H1 (cell line): ENCODE measurements at regions not wholly inside any gene's neighbourhood (a gene's known extent, or its start where the extent isn't known, plus 50 kb on each side); places are given as distances from the start of the nearest gene placed in this dataset.

Experiments
- CEBPB ChIP-seq: IDR thresholded peaks from 2 replicates; pipeline ENCODE4 v1.6.1; 2012; ENCODE audit warnings: low read depth, low read length
- EZH2 ChIP-seq: fragments of 200-600 bp; sonication (generic); IDR thresholded peaks from 2 replicates; pipeline ENCODE4 v1.7.1; 2012; ENCODE audit warnings: low read depth, mild to moderate bottlenecking, moderate library complexity, low read length, inconsistent platforms; ENCODE audit not compliant: severe bottlenecking
- GTF2F1 ChIP-seq: IDR thresholded peaks from 2 replicates; pipeline ENCODE4 v1.6.1; 2012; ENCODE audit warnings: low read depth, low read length, improper control_type of control experiment, borderline replicate concordance
- POLR2A ChIP-seq, 2 experiments: IDR thresholded peaks; 1 replicate in 1 of 2; 2 replicates in 1 of 2; pipeline ENCODE4 v1.6.1; 2011; ENCODE audit warnings: low read depth in 2 of 2, low read length in 2 of 2, mild to moderate bottlenecking in 2 of 2; ENCODE audit errors: control extremely low read depth in 1 of 2
- POLR2AphosphoS5 ChIP-seq: IDR thresholded peaks from 2 replicates; pipeline ENCODE4 v1.6.1; 2011; ENCODE audit warnings: low read depth, low read length
- RXRA ChIP-seq: IDR thresholded peaks from 2 replicates; pipeline ENCODE4 v1.6.1; 2011; ENCODE audit warnings: low read depth, mild to moderate bottlenecking, low read length, moderate library complexity; ENCODE audit not compliant: insufficient read depth
- SRF ChIP-seq: IDR thresholded peaks from 2 replicates; pipeline ENCODE4 v1.6.1; 2011; ENCODE audit warnings: mild to moderate bottlenecking, low read depth, low read length, moderate library complexity
- YY1 ChIP-seq: IDR thresholded peaks from 2 replicates; pipeline ENCODE4 v1.6.1; 2011; ENCODE audit warnings: low read depth, mild to moderate bottlenecking, low read length
- TF ChIP-seq, protein P1 (sequence below), 3 experiments: IDR thresholded peaks; 1 replicate in 2 of 3; 2 replicates in 1 of 3; pipeline versions ENCODE4 v1.5.1 to v1.6.1; 2011; ENCODE audit warnings: low read length in 3 of 3, mild to moderate bottlenecking in 3 of 3, inconsistent platforms in 2 of 3, low read depth in 1 of 3, moderate library complexity in 1 of 3; ENCODE audit not compliant: insufficient read depth in 1 of 3; ENCODE audit errors: control extremely low read depth in 1 of 3
- TF ChIP-seq, protein P2 (sequence below): IDR thresholded peaks from 2 replicates; pipeline ENCODE4 v1.6.1; 2012; ENCODE audit warnings: inconsistent platforms
- TF ChIP-seq, protein P3 (sequence below): IDR thresholded peaks from 2 replicates; pipeline ENCODE4 v1.6.1; 2012; ENCODE audit warnings: inconsistent platforms

DNA sequence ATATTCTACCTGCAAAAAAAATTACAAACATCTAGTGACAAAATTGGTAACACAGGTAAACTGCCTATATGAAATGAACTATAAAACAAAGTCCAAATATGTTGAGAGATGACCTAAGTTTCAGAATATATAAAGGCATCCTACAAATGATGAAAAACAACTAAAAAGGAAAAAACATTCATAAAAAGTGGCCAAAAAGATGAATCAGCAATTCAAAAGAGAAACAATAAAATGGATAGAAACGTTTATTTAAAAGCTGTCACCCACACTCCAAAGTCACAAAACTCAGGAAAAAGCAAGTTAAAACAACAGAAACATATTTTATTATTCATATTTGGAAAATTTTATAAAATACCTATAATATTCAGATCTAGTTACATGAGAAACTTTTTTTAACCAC lies 106.5 kb upstream of the DCN start:
- TF ChIP-seq YY1 (no peak), CEBPB (no peak), GTF2F1 (no peak), POLR2A (IDR thresholded peaks at IDR 0.05; ENCODE audit: control extremely low read depth in 1 of 2, low read depth in 2 of 2, low read length in 2 of 2) (no peak), EZH2 (no peak), SRF (no peak), POLR2AphosphoS5 (no peak), RXRA (no peak)
- TF ChIP-seq, protein P1, sequence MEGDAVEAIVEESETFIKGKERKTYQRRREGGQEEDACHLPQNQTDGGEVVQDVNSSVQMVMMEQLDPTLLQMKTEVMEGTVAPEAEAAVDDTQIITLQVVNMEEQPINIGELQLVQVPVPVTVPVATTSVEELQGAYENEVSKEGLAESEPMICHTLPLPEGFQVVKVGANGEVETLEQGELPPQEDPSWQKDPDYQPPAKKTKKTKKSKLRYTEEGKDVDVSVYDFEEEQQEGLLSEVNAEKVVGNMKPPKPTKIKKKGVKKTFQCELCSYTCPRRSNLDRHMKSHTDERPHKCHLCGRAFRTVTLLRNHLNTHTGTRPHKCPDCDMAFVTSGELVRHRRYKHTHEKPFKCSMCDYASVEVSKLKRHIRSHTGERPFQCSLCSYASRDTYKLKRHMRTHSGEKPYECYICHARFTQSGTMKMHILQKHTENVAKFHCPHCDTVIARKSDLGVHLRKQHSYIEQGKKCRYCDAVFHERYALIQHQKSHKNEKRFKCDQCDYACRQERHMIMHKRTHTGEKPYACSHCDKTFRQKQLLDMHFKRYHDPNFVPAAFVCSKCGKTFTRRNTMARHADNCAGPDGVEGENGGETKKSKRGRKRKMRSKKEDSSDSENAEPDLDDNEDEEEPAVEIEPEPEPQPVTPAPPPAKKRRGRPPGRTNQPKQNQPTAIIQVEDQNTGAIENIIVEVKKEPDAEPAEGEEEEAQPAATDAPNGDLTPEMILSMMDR (IDR thresholded peaks at IDR 0.05; ENCODE audit: control extremely low read depth in 1 of 3, insufficient read depth in 1 of 3, low read depth in 1 of 3, low read length in 3 of 3), result no peak
- TF ChIP-seq, protein P2, sequence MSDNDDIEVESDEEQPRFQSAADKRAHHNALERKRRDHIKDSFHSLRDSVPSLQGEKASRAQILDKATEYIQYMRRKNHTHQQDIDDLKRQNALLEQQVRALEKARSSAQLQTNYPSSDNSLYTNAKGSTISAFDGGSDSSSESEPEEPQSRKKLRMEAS, result no peak
- TF ChIP-seq, protein P3, sequence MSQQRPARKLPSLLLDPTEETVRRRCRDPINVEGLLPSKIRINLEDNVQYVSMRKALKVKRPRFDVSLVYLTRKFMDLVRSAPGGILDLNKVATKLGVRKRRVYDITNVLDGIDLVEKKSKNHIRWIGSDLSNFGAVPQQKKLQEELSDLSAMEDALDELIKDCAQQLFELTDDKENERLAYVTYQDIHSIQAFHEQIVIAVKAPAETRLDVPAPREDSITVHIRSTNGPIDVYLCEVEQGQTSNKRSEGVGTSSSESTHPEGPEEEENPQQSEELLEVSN, result no peak
